HCT116 (cell line): ENCODE measurements at regions not wholly inside any gene's neighbourhood (a gene's known extent, or its start where the extent isn't known, plus 50 kb on each side); places are given as distances from the start of the nearest gene placed in this dataset.

Experiments used
- ATAC-seq: fragments of 200-7000 bp; cut with Tn5 transposase; 2 replicates; pipeline ENCODE4 v1.9.1; 2020; ENCODE audit warnings: mild to moderate bottlenecking, moderate library complexity
- BruUV-seq: library from RNA; stranded (reverse); fragments of 400-500 nt; replicated peaks from 2 replicates; lab custom pipeline; 2021; lab: Mats Ljungman, UMichigan
- CTCF ChIA-PET: fragments of 300-600 bp; sonication (Branson Sonifier 250); formaldehyde crosslinking; loops from one replicate; lab custom pipeline; 2021; ENCODE audit warnings: antibody characterized with exemption; lab: Charles Lee
- POLR2A ChIA-PET: fragments of 300-600, 350-600 bp; sonication (Branson Sonifier 250); formaldehyde crosslinking; loops from one replicate; lab custom pipeline; 2021; ENCODE audit warnings: antibody characterized with exemption; lab: Charles Lee
- RAD21 ChIA-PET, 2 experiments: fragments of 300-600 bp; sonication (Branson Sonifier 250); formaldehyde crosslinking; loops; one replicate each; lab custom pipeline; 2023; ENCODE audit warnings: low total read pairs in 2 of 2; ENCODE audit not compliant: uncharacterized antibody in 2 of 2, unreplicated experiment in 2 of 2, low non-redundant PET in 1 of 2; lab: Charles Lee
- DNase-seq: peaks from one replicate; pipeline ENCODE4 v3.0.0-alpha.2; 2010; ENCODE audit warnings: low read depth, low spot score
- H2AFZ ChIP-seq: fragments of 200-600 bp; shearing (Covaris generic), sonication (generic); 2 replicates; pipeline ENCODE4 v1.6.1; 2017; ENCODE audit warnings: low read depth, mixed run types, mixed read lengths, antibody characterized with exemption, low read length; ENCODE audit not compliant: poor library complexity, severe bottlenecking
- H3K27ac ChIP-seq: 2 replicates; pipeline ENCODE4 v1.5.1; 2012; ENCODE audit warnings: low read depth, low read length
- H3K27me3 ChIP-seq: fragments of 200-600 bp; sonication (generic); 2 replicates; pipeline ENCODE4 v1.6.1; 2016; ENCODE audit warnings: mixed run types, low read length, mixed read lengths; ENCODE audit not compliant: insufficient read depth
- H3K36me3 ChIP-seq, 2 experiments: fragments of 200-500 bp in 1 of 2; fragments of 200-600 bp in 1 of 2; sonication (Bioruptor generic) in 1 of 2; sonication (generic) in 1 of 2; 2 replicates each; pipeline versions ENCODE4 v1.5.1 to v1.6.1; 2014 to 2016; ENCODE audit warnings: low read length in 2 of 2, inconsistent platforms in 1 of 2, mixed read lengths in 1 of 2, mixed run types in 1 of 2; ENCODE audit not compliant: insufficient read depth in 2 of 2, control insufficient read depth in 1 of 2
- H3K4me1 ChIP-seq, 2 experiments: fragments of 200-600 bp in 1 of 2; sonication (generic) in 1 of 2; 2 replicates each; pipeline versions ENCODE4 v1.5.1 to v1.6.1; 2012 to 2017; ENCODE audit warnings: low read length in 2 of 2, inconsistent platforms in 1 of 2, mild to moderate bottlenecking in 1 of 2, mixed read lengths in 1 of 2, mixed run types in 1 of 2, moderate library complexity in 1 of 2; ENCODE audit not compliant: insufficient read depth in 2 of 2, control insufficient read depth in 1 of 2
- H3K4me2 ChIP-seq: fragments of 200-600 bp; sonication (generic); 2 replicates; pipeline ENCODE4 v1.6.1; 2017; ENCODE audit warnings: mixed run types, low read length, mixed read lengths
- H3K4me3 ChIP-seq, 2 experiments: fragments of 200-600 bp in 1 of 2; sonication (generic) in 1 of 2; replicated peaks in 1 of 2; 2 replicates each; pipeline ENCODE4 v1.5.1; 2011 to 2016; ENCODE audit warnings: low read length in 2 of 2, control low read depth in 1 of 2, low read depth in 1 of 2, mild to moderate bottlenecking in 1 of 2, mixed read lengths in 1 of 2, mixed run types in 1 of 2
- H3K79me2 ChIP-seq: fragments of 200-600 bp; sonication (generic); 2 replicates; pipeline ENCODE4 v1.6.1; 2017; ENCODE audit warnings: mild to moderate bottlenecking, mixed run types, low read length, moderate library complexity, mixed read lengths; ENCODE audit not compliant: insufficient read depth
- H3K9ac ChIP-seq: fragments of 200-600 bp; sonication (generic); 2 replicates; pipeline ENCODE4 v1.6.1; 2016; ENCODE audit warnings: low read length, mixed read lengths
- H3K9me2 ChIP-seq: fragments of 200-600 bp; sonication (generic), shearing (Covaris generic); 2 replicates; pipeline ENCODE4 v1.6.1; 2017; ENCODE audit warnings: mixed run types, mild to moderate bottlenecking, moderate library complexity; ENCODE audit not compliant: insufficient read depth
- H3K9me3 ChIP-seq, 2 experiments: fragments of 200-500 bp in 1 of 2; fragments of 200-600 bp in 1 of 2; sonication (Bioruptor generic) in 1 of 2; sonication (generic) in 1 of 2; 2 replicates each; pipeline ENCODE4 v1.6.1; 2014 to 2017; ENCODE audit warnings: low read length in 2 of 2, mixed read lengths in 2 of 2, inconsistent platforms in 1 of 2, low read depth in 1 of 2, mild to moderate bottlenecking in 1 of 2, mixed run types in 1 of 2, moderate library complexity in 1 of 2; ENCODE audit not compliant: control insufficient read depth in 1 of 2, insufficient read depth in 1 of 2
- H4K20me1 ChIP-seq: fragments of 200-600 bp; sonication (generic), shearing (Covaris generic); 2 replicates; pipeline ENCODE4 v1.6.1; 2017; ENCODE audit warnings: mixed run types, mild to moderate bottlenecking, moderate library complexity; ENCODE audit not compliant: insufficient read depth
- CEBPB ChIP-seq: IDR thresholded peaks from 2 replicates; pipeline ENCODE4 v1.6.1; 2012; ENCODE audit warnings: low read depth
- EGR1 ChIP-seq: IDR thresholded peaks from 2 replicates; pipeline ENCODE4 v1.6.1; 2012; ENCODE audit warnings: low read depth
- ELF1 ChIP-seq: IDR thresholded peaks from 2 replicates; pipeline ENCODE4 v1.6.1; 2012; ENCODE audit warnings: low read depth, borderline replicate concordance
- EZH2 ChIP-seq: fragments of 200-600 bp; sonication (generic); IDR thresholded peaks from 2 replicates; pipeline ENCODE4 v1.6.1; 2017; ENCODE audit warnings: antibody characterized with exemption, mixed run types
- EZH2phosphoT487 ChIP-seq: fragments of 200-600 bp; IDR thresholded peaks from 2 replicates; pipeline ENCODE4 v1.6.1; 2018; ENCODE audit warnings: antibody characterized with exemption, borderline replicate concordance
- FOSL1 ChIP-seq: IDR thresholded peaks from 2 replicates; pipeline ENCODE4 v1.6.1; 2012; ENCODE audit warnings: low read depth
- POLR2A ChIP-seq: IDR thresholded peaks from 2 replicates; pipeline ENCODE4 v1.7.0; 2011; ENCODE audit warnings: borderline replicate concordance; ENCODE audit not compliant: insufficient read depth, insufficient read length; ENCODE audit errors: extremely low read depth
- RAD21 ChIP-seq: IDR thresholded peaks from 2 replicates; pipeline ENCODE4 v1.6.1; 2012; ENCODE audit warnings: low read depth, mild to moderate bottlenecking
- SIN3A ChIP-seq: IDR thresholded peaks from 2 replicates; pipeline ENCODE4 v1.6.1; 2012; ENCODE audit warnings: low read depth
- TCF7L2 ChIP-seq: IDR thresholded peaks from 2 replicates; pipeline ENCODE4 v1.7.0; 2011; ENCODE audit warnings: borderline replicate concordance, inconsistent platforms; ENCODE audit not compliant: insufficient read depth, insufficient read length; ENCODE audit errors: extremely low read depth
- ZFX ChIP-seq: fragments of 450-650 bp; IDR thresholded peaks from 2 replicates; pipeline ENCODE4 v1.6.1; 2017
- ZNF274 ChIP-seq: fragments of 200-500 bp; sonication (Bioruptor generic); IDR thresholded peaks from 2 replicates; pipeline ENCODE4 v1.6.1; 2014; ENCODE audit warnings: mild to moderate bottlenecking, low read depth, low read length, inconsistent platforms
- intact Hi-C: fragments of 100-400 bp; cut with micrococcal nuclease; formaldehyde crosslinking; loops from 2 replicates; pipeline ENCODE4 v1.10.0; 2022
- TF ChIP-seq, protein P1 (sequence below): IDR thresholded peaks from 2 replicates; pipeline ENCODE4 v1.6.1; 2012
- TF ChIP-seq, protein P2 (sequence below): IDR thresholded peaks from 2 replicates; pipeline ENCODE4 v1.6.1; 2011; ENCODE audit warnings: mild to moderate bottlenecking, low read length, moderate library complexity; ENCODE audit not compliant: insufficient replicate concordance; ENCODE audit errors: extremely low read depth
- TF ChIP-seq, protein P3 (sequence below): IDR thresholded peaks from 2 replicates; pipeline ENCODE4 v1.6.1; 2012; ENCODE audit warnings: low read depth
- TF ChIP-seq, protein P4 (sequence below): IDR thresholded peaks from 2 replicates; pipeline ENCODE4 v1.6.1; 2012
- TF ChIP-seq, protein P5 (sequence below), 3 experiments: fragments of 200-600 bp in 1 of 3; sonication (generic) in 1 of 3; IDR thresholded peaks in 2 of 3; conservative IDR thresholded peaks in 1 of 3; 2 replicates each; pipeline ENCODE4 v1.5.1; 2012 to 2017; ENCODE audit warnings: low read depth in 2 of 3, low read length in 2 of 3, antibody characterized with exemption in 1 of 3, borderline replicate concordance in 1 of 3, control low read depth in 1 of 3, mild to moderate bottlenecking in 1 of 3, mixed read lengths in 1 of 3, mixed run types in 1 of 3, moderate library complexity in 1 of 3; ENCODE audit not compliant: insufficient read depth in 1 of 3

DNA sequence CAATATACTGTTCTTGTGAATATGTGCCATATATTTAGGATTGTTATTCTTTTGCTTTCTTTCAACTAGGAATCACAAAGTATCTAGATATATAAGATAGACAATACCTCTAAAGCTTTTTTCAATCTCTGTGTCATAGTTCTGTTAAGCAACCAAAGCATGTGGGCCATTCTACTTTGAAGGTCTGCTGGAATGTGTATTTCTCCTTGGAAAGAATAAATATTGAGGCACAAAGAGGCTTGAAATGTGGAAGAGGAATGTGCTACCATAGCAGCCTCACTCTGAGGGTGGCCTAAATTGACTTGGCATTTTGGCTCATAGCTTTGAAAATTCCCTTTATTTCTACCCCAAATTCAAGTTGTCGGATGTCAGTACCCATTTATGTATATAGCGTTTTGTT lies 488.5 kb upstream of the MAN1A1 start (continued):
- no peak for TF ChIP-seq EZH2phosphoT487
- TF ChIP-seq, protein P1, sequence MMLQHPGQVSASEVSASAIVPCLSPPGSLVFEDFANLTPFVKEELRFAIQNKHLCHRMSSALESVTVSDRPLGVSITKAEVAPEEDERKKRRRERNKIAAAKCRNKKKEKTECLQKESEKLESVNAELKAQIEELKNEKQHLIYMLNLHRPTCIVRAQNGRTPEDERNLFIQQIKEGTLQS = no peak
- no peak for TF ChIP-seq FOSL1
- TF ChIP-seq, all 23 proteins: peak for 0

DNA sequence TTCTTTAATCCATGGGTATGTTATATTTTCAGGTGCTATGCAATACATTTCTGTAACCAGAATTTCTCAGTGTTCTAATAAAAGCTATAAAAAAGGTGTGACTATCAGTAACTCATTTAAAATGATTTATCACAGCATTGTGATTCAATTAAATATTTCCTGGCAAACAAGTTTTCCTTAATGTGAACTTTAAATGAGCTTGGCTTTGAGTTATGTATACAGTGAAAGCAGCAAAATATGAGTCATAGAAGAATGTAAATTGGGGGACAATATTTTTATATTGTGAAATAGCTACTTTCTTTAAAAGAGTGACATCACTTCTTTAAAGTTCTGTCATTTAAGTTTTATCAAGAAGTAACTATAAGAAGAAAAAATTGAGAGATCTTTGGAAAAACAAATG lies 484.9 kb upstream of the MAN1A1 start:
- BruUV-seq = no TSS peak
- Histone ChIP-seq H3K9me2 (no peaks in the 10 kb centered on the region; the same call in 1 of the 2 replicates), H2AFZ (no peak overlapping the region), H3K4me2 (no peak overlapping the region), H3K27me3 (no peaks in the 10 kb centered on the region), H3K36me3 (no peaks in the 10 kb centered on the region), H3K9ac (no peak overlapping the region), H4K20me1 (no peaks in the 10 kb centered on the region), H3K9me3 (no peaks in the 10 kb centered on the region), H3K27ac (no peak overlapping the region), H3K4me3 (no peak overlapping the region), H3K79me2 (no peaks in the 10 kb centered on the region), H3K4me1 (peaks cover 0 to 6% of the 10 kb centered on the region in 2 experiments; a peak in 1 of 4 replicates)
- DNase-seq = no peak
- RAD21 ChIA-PET = no interaction called here
- CTCF ChIA-PET = no interaction called here
- ATAC-seq = no peak
- POLR2A ChIA-PET = interaction anchor here (1.8 kb wide), 1 partner anchor 15 kb away, joined by 4 read pairs; no protein-coding TSS in a partner anchor
- no peak for TF ChIP-seq ELF1
- no peak for TF ChIP-seq FOSL1
- TF ChIP-seq POLR2A = no peak
- TF ChIP-seq EGR1 = no peak
- no peak for TF ChIP-seq CEBPB
- TF ChIP-seq, protein P2, sequence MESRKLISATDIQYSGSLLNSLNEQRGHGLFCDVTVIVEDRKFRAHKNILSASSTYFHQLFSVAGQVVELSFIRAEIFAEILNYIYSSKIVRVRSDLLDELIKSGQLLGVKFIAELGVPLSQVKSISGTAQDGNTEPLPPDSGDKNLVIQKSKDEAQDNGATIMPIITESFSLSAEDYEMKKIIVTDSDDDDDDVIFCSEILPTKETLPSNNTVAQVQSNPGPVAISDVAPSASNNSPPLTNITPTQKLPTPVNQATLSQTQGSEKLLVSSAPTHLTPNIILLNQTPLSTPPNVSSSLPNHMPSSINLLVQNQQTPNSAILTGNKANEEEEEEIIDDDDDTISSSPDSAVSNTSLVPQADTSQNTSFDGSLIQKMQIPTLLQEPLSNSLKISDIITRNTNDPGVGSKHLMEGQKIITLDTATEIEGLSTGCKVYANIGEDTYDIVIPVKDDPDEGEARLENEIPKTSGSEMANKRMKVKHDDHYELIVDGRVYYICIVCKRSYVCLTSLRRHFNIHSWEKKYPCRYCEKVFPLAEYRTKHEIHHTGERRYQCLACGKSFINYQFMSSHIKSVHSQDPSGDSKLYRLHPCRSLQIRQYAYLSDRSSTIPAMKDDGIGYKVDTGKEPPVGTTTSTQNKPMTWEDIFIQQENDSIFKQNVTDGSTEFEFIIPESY = no peak
- TF ChIP-seq RAD21 = no peak
- no peak for TF ChIP-seq EZH2phosphoT487
- TF ChIP-seq, protein P3, sequence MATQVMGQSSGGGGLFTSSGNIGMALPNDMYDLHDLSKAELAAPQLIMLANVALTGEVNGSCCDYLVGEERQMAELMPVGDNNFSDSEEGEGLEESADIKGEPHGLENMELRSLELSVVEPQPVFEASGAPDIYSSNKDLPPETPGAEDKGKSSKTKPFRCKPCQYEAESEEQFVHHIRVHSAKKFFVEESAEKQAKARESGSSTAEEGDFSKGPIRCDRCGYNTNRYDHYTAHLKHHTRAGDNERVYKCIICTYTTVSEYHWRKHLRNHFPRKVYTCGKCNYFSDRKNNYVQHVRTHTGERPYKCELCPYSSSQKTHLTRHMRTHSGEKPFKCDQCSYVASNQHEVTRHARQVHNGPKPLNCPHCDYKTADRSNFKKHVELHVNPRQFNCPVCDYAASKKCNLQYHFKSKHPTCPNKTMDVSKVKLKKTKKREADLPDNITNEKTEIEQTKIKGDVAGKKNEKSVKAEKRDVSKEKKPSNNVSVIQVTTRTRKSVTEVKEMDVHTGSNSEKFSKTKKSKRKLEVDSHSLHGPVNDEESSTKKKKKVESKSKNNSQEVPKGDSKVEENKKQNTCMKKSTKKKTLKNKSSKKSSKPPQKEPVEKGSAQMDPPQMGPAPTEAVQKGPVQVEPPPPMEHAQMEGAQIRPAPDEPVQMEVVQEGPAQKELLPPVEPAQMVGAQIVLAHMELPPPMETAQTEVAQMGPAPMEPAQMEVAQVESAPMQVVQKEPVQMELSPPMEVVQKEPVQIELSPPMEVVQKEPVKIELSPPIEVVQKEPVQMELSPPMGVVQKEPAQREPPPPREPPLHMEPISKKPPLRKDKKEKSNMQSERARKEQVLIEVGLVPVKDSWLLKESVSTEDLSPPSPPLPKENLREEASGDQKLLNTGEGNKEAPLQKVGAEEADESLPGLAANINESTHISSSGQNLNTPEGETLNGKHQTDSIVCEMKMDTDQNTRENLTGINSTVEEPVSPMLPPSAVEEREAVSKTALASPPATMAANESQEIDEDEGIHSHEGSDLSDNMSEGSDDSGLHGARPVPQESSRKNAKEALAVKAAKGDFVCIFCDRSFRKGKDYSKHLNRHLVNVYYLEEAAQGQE = no peak
- TF ChIP-seq EZH2 = no peak
- TF ChIP-seq TCF7L2 = no peak
- TF ChIP-seq, protein P4, sequence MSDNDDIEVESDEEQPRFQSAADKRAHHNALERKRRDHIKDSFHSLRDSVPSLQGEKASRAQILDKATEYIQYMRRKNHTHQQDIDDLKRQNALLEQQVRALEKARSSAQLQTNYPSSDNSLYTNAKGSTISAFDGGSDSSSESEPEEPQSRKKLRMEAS = no peak
- TF ChIP-seq, protein P5, sequence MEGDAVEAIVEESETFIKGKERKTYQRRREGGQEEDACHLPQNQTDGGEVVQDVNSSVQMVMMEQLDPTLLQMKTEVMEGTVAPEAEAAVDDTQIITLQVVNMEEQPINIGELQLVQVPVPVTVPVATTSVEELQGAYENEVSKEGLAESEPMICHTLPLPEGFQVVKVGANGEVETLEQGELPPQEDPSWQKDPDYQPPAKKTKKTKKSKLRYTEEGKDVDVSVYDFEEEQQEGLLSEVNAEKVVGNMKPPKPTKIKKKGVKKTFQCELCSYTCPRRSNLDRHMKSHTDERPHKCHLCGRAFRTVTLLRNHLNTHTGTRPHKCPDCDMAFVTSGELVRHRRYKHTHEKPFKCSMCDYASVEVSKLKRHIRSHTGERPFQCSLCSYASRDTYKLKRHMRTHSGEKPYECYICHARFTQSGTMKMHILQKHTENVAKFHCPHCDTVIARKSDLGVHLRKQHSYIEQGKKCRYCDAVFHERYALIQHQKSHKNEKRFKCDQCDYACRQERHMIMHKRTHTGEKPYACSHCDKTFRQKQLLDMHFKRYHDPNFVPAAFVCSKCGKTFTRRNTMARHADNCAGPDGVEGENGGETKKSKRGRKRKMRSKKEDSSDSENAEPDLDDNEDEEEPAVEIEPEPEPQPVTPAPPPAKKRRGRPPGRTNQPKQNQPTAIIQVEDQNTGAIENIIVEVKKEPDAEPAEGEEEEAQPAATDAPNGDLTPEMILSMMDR (IDR thresholded peaks at IDR 0.05 in 2 of 3, conservative IDR thresholded peaks at IDR 0.05 in 1 of 3; ENCODE audit: borderline replicate concordance in 1 of 3, insufficient read depth in 1 of 3, low read depth in 2 of 3, low read length in 2 of 3) = no peak
- no peak for TF ChIP-seq SIN3A
- TF ChIP-seq ZNF274 = no peak
- no peak for TF ChIP-seq ZFX
- intact Hi-C loops = no loop called here
